Choroid plexus epithelial cell (primary cell): ENCODE measurements at regions not wholly inside any gene's neighbourhood (a gene's known extent, or its start where the extent isn't known, plus 50 kb on each side); places are given as distances from the start of the nearest gene placed in this dataset.
"Not testable (repeated sequence)": the region's sequence is repeated elsewhere in the genome, so short reads cannot be mapped to it uniquely, and the experiment has no call there.

Source experiments
- DNase-seq: peaks from one replicate; pipeline ENCODE4 v3.0.0-alpha.2; 2010; ENCODE audit warnings: low read depth
- H3K4me3 ChIP-seq: 2 replicates; pipeline ENCODE4 v1.5.1; 2011; ENCODE audit warnings: low read depth, mild to moderate bottlenecking, control low read depth, low read length, moderate library complexity
- CTCF ChIP-seq: conservative IDR thresholded peaks from 2 replicates; pipeline ENCODE4 v1.5.1; 2011; ENCODE audit warnings: low read depth, mild to moderate bottlenecking, control low read depth, inconsistent platforms, low read length, moderate library complexity

DNA sequence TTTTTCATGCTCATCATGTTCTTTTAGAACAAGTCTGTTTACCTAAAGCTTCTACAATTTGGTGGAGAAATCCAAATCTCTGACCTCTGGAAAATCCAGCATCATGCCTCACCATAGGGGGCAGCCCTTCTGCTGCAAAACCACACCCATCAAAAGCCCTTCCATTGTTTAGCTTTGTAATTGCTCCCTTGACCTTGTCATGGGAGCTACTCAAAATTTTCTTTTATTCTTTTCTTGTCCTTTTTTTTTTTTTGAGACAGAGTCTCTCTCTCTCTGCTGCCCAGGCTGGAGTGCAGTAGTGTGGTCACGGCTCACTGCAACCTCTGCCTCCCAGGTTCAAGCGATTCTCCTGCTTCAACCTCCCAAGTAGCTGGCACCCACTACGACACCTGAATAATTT is 234.4 kb downstream of the NEBL start:
- no peak for TF ChIP-seq CTCF
- H3K4me3 ChIP-seq = no peak overlapping the region
- no peak for DNase-seq

DNA sequence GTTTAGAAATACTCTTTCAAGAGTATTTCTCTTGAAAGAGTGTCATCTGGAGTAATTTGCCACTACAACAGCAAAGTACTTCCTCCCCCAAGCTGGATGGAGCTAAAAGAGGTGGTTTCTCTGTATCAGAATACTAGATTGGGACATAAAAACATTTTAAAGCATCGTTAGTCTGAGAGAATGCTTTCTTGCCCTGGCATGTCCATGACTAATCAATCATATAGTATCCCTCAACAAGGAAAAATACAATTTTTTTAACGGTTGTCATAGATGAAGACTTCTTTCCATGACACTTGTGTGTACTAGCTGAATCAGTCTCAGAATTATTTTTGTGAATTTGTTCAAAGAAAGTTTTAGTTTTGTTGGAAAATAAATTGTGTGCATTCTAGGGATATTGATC is 237.9 kb downstream of the NEBL start:
- no peak for TF ChIP-seq CTCF
- DNase-seq = no peak

DNA sequence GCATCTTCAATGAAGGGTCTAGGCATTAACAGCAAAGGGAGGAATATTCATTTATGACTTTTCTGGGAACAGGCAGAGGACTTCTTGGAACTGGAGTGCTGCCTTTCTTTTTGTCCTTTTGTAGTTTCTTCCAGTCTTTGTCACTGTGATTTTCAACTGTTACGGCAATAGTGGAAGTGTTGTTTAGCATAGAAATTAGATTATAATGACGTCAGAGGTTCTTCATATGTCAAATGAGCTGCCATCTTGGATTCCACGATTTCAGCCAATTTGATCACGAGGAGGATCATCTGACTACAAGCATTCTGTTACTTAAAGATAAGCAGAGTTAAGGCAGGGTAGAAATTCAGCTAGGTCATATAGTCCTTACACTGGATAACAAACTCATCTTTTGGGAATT is 239.0 kb downstream of the NEBL start:
- H3K4me3 ChIP-seq = no peak overlapping the region
- no peak for DNase-seq
- no peak for TF ChIP-seq CTCF

More for the DNA sequence above, 237.9 kb downstream of the NEBL start:
- H3K4me3 ChIP-seq = no peak overlapping the region

DNA sequence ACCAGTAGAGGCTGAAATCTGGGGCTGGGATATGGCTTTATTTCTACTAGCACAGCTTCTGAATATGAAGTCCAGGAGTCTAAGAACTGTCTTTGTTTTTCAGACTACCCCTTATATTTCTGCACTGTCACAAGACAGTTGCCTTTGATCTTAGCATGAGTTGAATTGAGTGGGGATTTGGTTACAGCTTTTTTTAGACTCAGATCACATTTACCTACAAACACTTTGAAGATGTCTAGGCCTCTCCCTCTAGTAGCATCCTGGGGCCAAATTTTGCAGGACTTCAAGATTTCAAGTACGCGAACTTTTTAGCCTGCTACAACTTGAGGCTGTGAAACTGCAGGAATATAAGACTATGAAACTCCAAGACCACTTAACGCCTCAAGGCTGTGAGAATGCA is 240.2 kb downstream of the NEBL start:
- no peak overlapping the region for H3K4me3 ChIP-seq
- TF ChIP-seq CTCF = no peak
- no peak for DNase-seq

- not testable (repeated sequence) for H3K4me3 ChIP-seq, DNase-seq
These were observed 244.7 kb downstream of the NEBL start for GRCh38 chr10:20652424-20652823.

GRCh38 chr10:20648263-20648874 is 248.7 kb downstream of the NEBL start:
- no peak overlapping the region for H3K4me3 ChIP-seq
- no peak for DNase-seq
- TF ChIP-seq CTCF = no peak

DNA sequence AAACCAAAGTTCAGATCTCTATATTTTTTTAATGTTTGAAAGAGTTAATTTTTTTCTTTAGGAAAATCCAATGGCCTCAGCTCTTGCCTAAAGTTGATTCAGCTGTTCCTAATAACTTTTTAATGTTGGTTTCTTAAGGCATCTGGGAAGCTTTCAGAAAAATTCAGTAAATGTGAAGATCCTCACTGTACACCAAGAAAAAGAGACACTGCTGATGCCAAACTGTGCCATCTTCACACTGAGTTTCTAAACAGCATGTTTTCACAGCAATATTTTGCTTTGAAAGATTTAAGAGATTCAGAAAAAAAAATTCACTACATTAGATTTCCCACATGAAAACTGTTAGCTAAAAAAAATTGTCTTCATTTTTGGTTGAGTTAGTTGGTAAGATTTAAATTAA is 249.4 kb downstream of the NEBL start:
- no peak for TF ChIP-seq CTCF
- DNase-seq = no peak

More for the DNA sequence above, 249.4 kb downstream of the NEBL start:
- H3K4me3 ChIP-seq = no peak overlapping the region
